T-helper 17 cell (primary cell): ENCODE measurements at regions not wholly inside any gene's neighbourhood (a gene's known extent, or its start where the extent isn't known, plus 50 kb on each side); places are given as distances from the start of the nearest gene placed in this dataset.

Source experiments
- ATAC-seq: fragments of 150-1000 bp; cut with Tn5 transposase; 2 replicates; pipeline ENCODE4 v1.10.0; 2021; ENCODE audit warnings: mild to moderate bottlenecking, moderate library complexity
- DNase-seq, 3 donors: peaks; one replicate each; pipeline versions ENCODE4 v3.0.0 to v3.0.0-alpha.2; 2020 to 2021
- H3K9me3 ChIP-seq: one replicate; pipeline ENCODE4 v1.7.0; 2013; ENCODE audit warnings: low read length, mild to moderate bottlenecking; ENCODE audit not compliant: control insufficient read depth, poor library complexity, severe bottlenecking
- H3K27ac Mint-ChIP-seq: one replicate; pipeline ENCODE4 v1.8.0; 2022; ENCODE audit warnings: mild to moderate bottlenecking, moderate library complexity, mixed read lengths
- H3K27me3 Mint-ChIP-seq: one replicate; pipeline ENCODE4 v1.8.0; 2022; ENCODE audit warnings: mixed read lengths
- H3K36me3 Mint-ChIP-seq: one replicate; pipeline ENCODE4 v1.8.0; 2022; ENCODE audit warnings: low read depth, mixed read lengths
- H3K4me1 Mint-ChIP-seq: one replicate; pipeline ENCODE4 v1.8.0; 2022; ENCODE audit warnings: mild to moderate bottlenecking, mixed read lengths
- H3K4me3 Mint-ChIP-seq: one replicate; pipeline ENCODE4 v1.8.0; 2022; ENCODE audit warnings: mild to moderate bottlenecking, moderate library complexity, mixed read lengths

DNA sequence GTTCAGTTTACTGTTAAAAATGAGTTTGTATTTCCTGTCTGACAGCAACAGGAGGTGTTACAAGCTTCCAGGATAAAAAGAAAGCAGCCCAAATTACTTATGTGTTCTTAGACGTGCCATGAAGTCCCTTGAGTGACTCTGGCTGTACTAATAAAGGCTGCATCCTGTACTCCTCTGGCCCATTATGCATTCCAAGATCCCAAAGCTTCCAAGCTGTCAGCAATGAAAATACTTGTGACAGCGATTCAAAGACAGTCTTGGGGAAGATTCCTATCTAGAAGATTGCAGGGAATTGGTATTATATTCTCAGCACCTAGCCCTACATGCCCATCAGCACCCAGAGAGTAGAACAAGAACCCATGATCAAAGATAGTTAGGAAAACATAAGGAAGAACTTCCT lies 281.6 kb upstream of the TRPC7 start:
- no peak for DNase-seq
- Mint-ChIP-seq H3K4me1 (no peaks in the 10 kb centered on the region), H3K36me3 (no peaks in the 10 kb centered on the region), H3K4me3 (no peak overlapping the region), H3K27me3 (no peaks in the 10 kb centered on the region), H3K27ac (no peak overlapping the region)
- ATAC-seq = no peak
- no peaks in the 10 kb centered on the region for H3K9me3 ChIP-seq

DNA sequence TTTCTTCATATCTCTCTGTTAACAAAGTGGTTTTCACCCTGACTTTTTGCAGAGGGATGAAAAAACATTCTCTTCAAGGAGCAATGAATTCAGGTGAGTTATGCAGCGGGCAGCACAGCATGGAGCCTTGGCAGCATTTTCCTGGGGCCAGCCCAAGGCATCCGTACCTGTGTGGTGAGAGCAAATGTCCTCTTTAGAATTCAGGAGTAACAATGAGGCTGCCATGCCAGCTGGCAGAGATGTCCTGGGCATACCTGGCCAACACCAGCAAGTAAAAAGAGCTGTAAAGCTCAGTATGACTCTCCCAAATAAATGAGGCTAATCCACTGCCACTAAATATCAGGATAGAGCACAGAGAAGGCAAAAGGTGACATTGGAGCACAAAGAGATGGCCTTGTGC lies 277.6 kb upstream of the TRPC7 start:
- H3K9me3 ChIP-seq = no peaks in the 10 kb centered on the region
- DNase-seq = no peak
- H3K36me3 Mint-ChIP-seq = no peaks in the 10 kb centered on the region
- no peaks in the 10 kb centered on the region for H3K27me3 Mint-ChIP-seq
- ATAC-seq = no peak
- no peak overlapping the region for H3K27ac Mint-ChIP-seq
- H3K4me3 Mint-ChIP-seq = no peak overlapping the region
- H3K4me1 Mint-ChIP-seq = no peaks in the 10 kb centered on the region

DNA sequence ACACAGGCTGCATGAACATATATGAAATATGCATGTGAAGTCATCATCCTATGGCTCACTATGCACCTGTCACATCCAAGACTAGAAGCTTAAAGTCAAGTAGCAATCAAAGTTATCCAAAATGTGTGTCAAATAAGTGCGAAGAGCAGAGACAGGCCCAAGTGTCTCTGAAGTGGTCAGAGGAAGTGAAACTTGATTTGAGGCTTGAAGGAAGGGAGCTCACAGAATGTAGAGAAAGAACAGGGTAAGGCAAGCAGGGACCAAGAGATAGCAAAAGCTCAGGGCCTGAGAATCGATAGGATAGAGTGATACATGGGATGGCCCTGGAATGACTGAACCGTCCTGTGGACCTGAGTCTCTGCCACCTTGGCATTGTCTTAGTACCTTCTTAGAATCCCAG lies 274.3 kb upstream of the TRPC7 start:
- ATAC-seq = no peak
- Mint-ChIP-seq H3K36me3 (no peaks in the 10 kb centered on the region), H3K27me3 (no peaks in the 10 kb centered on the region), H3K4me1 (no peaks in the 10 kb centered on the region), H3K27ac (no peak overlapping the region), H3K4me3 (no peak overlapping the region)
- H3K9me3 ChIP-seq = no peaks in the 10 kb centered on the region
- no peak for DNase-seq

DNA sequence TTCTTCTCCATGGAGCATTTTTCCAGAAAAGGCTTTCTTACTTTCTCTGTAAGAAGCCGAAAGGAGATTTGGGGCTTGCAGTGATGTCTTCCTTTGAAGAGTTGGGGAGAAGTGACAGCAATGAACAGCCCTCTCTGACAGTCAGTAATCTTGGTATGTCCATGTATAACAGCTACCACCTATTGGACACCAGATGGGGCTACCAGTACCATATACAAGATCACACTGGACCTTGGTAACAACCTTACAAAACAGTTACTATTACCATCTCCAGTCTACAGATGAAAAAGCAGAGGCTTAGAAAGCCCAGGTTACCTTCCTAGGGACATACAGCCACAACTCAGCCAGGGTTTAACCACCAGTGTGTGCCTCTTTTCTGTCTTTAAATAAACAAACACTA lies 272.7 kb upstream of the TRPC7 start:
- Mint-ChIP-seq H3K36me3 (no peaks in the 10 kb centered on the region), H3K27me3 (no peaks in the 10 kb centered on the region), H3K27ac (no peak overlapping the region), H3K4me1 (no peaks in the 10 kb centered on the region), H3K4me3 (no peak overlapping the region)
- no peaks in the 10 kb centered on the region for H3K9me3 ChIP-seq
- no peak for ATAC-seq
- DNase-seq = no peak

DNA sequence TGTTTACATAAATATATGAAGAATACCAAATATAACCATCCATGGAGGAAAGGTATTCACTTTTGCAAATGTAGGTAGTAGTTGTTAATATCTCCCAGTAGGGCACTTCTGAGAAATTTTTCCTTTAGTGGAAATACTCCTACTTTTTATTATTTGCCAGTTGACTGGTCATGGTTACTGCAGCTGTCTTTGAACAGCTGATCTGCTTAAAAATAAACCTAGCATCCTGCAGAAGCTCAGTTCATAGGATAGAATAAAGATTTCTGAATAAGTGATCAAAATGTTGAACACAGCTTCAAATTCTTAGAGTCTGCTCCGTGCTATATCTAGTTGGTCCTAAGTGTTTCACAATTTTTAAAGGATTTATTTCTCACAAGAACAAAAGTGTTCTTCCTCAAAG lies 270.7 kb upstream of the TRPC7 start:
- DNase-seq = no peak
- Mint-ChIP-seq H3K4me1 (no peaks in the 10 kb centered on the region), H3K27ac (no peak overlapping the region), H3K36me3 (no peaks in the 10 kb centered on the region), H3K4me3 (no peak overlapping the region), H3K27me3 (no peaks in the 10 kb centered on the region)
- no peaks in the 10 kb centered on the region for H3K9me3 ChIP-seq
- ATAC-seq = no peak

DNA sequence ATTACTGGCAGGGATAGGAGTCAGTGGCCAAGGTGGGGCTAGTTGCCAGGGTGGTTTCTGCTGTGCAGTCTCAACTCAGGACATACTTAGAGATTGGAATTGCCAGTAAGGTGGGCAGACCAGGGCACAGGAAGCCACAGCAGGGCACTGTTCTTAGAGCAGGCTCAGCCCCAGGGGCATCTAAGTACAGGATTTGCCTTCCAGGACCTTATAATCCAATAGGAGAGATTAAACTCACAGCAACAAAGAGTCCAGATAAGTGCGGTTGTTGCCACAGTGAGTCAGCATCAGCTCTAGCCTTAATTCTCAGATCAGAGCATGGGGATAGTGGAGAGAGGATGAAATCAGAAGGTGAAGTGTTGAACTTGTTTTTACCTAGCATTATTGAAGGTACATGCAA lies 265.8 kb upstream of the TRPC7 start:
- no peaks in the 10 kb centered on the region for H3K36me3 Mint-ChIP-seq
- DNase-seq (no peak), ATAC-seq (no peak)
- no peaks in the 10 kb centered on the region for H3K9me3 ChIP-seq
- no peak overlapping the region for H3K27ac Mint-ChIP-seq
- no peaks in the 10 kb centered on the region for H3K4me1 Mint-ChIP-seq
- no peak overlapping the region for H3K4me3 Mint-ChIP-seq
- no peaks in the 10 kb centered on the region for H3K27me3 Mint-ChIP-seq

DNA sequence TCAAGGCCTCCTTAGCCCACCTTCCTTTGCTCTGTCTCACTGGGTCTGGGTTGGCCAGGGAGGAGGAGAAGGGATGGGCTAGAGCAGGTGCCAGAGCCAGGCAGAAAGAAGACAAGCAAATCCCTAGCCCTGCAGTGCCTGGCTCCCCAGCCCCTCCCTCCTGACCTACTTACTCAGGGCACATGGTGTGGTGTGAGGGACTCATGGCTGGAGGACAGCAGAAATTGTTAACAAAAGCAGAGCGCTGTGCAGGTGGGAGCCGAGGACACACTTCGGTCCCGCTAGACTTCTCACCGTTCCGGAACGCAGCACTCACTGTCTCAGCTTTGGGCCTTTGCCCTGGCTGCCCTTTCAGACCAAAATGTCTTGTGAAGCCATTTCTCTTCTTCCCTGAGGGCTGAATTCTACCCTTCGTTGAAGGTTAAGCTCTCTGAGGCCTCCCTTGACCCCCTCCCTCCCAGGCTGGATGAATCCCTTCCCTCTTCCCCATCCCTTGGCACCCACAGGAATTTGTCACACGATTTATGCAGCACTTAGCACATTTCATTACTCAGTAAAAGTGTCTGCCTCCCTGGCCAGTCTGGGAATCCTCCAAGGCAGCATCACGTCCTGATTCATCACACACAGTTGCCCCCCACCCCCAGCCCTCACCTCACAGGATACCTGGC lies 263.9 kb upstream of the TRPC7 start:
- Mint-ChIP-seq H3K27ac (no peak overlapping the region), H3K36me3 (no peaks in the 10 kb centered on the region), H3K4me1 (no peaks in the 10 kb centered on the region), H3K4me3 (no peak overlapping the region), H3K27me3 (no peaks in the 10 kb centered on the region)
- DNase-seq (no peak), ATAC-seq (no peak)
- H3K9me3 ChIP-seq = no peaks in the 10 kb centered on the region

DNA sequence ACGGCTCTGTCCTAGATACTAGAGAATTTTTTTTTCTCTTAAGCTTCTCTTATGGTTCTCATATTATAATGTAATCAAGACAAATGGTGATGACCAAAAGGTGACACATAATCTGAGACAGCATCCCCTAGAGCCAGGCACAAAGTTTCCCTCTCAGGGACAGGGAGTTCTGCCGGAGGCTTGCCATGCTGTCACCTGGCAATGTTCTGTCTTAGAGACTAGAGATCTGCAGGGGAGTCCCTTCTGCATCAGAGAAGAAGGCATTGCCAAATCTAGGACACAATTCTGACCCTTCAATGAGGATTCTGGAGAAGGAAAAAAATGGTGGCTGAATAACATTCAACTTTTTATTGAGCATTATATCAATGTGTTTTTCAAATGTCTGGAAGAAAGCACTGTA lies 261.2 kb upstream of the TRPC7 start:
- DNase-seq = no peak
- Mint-ChIP-seq H3K4me3 (no peak overlapping the region), H3K27me3 (no peaks in the 10 kb centered on the region), H3K4me1 (no peaks in the 10 kb centered on the region), H3K27ac (no peak overlapping the region), H3K36me3 (no peaks in the 10 kb centered on the region)
- ATAC-seq = no peak
- H3K9me3 ChIP-seq = no peaks in the 10 kb centered on the region

DNA sequence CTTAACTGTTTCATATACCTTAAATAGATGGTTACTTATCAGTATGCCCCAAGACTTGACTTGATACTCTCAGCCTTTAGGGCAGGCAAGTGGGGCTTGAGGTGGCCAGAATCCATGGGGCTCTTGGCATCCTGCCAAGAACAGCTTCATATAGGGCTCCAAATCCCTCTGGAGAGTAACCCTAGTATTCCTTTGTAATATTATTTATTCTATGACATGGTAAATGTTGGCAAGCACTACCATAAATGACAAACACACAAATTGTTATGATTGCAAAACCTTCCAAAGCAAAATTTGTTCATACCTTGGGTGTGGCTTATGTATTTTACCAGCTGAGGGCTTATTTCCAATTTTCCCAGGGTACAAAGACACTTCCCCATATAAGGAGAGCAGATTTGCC lies 257.4 kb upstream of the TRPC7 start:
- H3K4me3 Mint-ChIP-seq = no peak overlapping the region
- no peak overlapping the region for H3K27ac Mint-ChIP-seq
- H3K4me1 Mint-ChIP-seq = no peaks in the 10 kb centered on the region
- no peaks in the 10 kb centered on the region for H3K27me3 Mint-ChIP-seq
- no peaks in the 10 kb centered on the region for H3K9me3 ChIP-seq
- DNase-seq (no peak), ATAC-seq (no peak)
- no peaks in the 10 kb centered on the region for H3K36me3 Mint-ChIP-seq

DNA sequence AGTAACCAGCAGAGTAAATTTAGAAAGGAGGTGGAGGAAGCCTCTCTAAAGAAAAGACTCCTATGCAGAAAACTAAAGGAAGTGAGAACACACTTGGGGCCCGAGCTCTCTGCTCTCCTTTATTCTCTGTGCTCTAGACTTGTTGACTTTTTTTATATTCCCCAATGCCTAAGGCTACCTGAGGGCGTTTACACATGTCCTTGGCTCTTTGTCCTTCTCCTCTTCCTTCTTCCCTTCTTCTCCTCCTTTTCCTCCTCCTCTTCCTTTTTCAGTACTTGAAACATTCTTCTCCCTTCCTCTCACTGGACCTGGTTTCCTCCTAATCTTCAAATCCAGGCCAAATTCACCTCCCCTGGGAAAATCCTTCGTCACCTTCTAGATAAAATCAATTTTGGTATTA lies 256.4 kb upstream of the TRPC7 start:
- no peaks in the 10 kb centered on the region for H3K27me3 Mint-ChIP-seq
- no peak overlapping the region for H3K4me3 Mint-ChIP-seq
- no peak for ATAC-seq
- H3K36me3 Mint-ChIP-seq = no peaks in the 10 kb centered on the region
- no peak overlapping the region for H3K27ac Mint-ChIP-seq
- H3K4me1 Mint-ChIP-seq = no peaks in the 10 kb centered on the region
- no peaks in the 10 kb centered on the region for H3K9me3 ChIP-seq
- no peak for DNase-seq

DNA sequence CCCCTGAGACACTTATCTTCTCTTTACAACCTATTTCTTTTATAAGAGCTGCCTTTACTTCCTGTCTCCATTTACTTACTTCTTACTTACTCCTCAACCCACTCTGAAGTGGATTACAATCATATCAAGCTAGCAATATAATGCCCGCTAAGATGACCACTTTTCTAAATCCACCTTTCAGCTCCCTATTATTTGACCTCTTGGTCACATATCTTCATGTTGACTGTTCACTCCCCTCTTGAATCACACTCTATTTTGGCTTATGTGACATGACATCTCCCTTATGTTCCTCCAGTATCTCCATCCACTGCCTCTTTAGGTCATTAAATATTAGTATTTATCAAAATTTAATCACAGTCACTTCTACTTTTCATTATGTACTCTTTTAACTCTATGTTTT lies 255.3 kb upstream of the TRPC7 start:
- no peaks in the 10 kb centered on the region for H3K27me3 Mint-ChIP-seq
- DNase-seq (no peak), ATAC-seq (no peak)
- no peak overlapping the region for H3K4me3 Mint-ChIP-seq
- H3K27ac Mint-ChIP-seq = no peak overlapping the region
- no peaks in the 10 kb centered on the region for H3K36me3 Mint-ChIP-seq
- no peaks in the 10 kb centered on the region for H3K4me1 Mint-ChIP-seq
- H3K9me3 ChIP-seq = no peaks in the 10 kb centered on the region

DNA sequence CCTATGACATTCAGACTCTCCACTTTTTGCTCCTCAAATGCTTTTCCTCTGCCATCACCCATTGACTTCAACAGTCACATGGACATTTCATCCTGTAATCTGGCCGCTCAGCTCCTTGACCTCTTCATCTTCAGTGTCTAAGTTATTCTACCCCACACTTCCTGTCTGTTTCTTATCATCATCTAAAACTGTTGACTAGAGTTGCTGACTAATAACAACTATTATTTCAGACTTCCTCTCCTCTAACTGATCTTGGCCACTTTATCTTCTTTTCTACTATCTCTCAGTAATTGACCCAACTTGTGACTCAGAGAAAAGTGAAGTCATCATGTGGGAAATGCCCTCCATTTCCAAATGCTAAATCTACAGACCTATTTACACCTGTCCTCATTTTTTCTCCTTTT lies 254.7 kb upstream of the TRPC7 start:
- H3K9me3 ChIP-seq = no peaks in the 10 kb centered on the region
- no peak overlapping the region for H3K27ac Mint-ChIP-seq
- no peaks in the 10 kb centered on the region for H3K27me3 Mint-ChIP-seq
- DNase-seq (no peak), ATAC-seq (no peak)
- no peak overlapping the region for H3K4me3 Mint-ChIP-seq
- H3K36me3 Mint-ChIP-seq = no peaks in the 10 kb centered on the region
- H3K4me1 Mint-ChIP-seq = no peaks in the 10 kb centered on the region

DNA sequence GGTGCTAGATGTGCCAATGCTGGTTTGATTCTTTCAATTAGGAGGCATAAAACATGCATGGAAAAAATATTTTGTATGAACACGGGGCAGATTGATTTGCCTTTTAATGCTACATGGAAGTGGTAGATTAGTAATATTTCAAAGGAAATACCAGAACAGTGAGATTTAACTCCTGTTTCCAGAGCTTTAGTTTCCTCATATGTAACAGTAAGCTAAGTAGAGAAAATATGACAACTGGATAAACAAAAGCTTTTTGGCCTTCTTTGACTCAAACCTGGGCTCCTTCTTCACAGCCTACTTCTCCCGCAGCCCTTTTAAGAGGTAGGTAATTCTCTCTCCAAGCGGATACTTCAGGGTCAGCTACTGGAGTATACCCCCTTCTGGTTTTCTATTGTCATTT lies 254.2 kb upstream of the TRPC7 start:
- Mint-ChIP-seq H3K27me3 (no peaks in the 10 kb centered on the region), H3K4me1 (no peaks in the 10 kb centered on the region), H3K36me3 (no peaks in the 10 kb centered on the region), H3K27ac (no peak overlapping the region), H3K4me3 (no peak overlapping the region)
- H3K9me3 ChIP-seq = no peaks in the 10 kb centered on the region
- ATAC-seq (no peak), DNase-seq (no peak)

DNA sequence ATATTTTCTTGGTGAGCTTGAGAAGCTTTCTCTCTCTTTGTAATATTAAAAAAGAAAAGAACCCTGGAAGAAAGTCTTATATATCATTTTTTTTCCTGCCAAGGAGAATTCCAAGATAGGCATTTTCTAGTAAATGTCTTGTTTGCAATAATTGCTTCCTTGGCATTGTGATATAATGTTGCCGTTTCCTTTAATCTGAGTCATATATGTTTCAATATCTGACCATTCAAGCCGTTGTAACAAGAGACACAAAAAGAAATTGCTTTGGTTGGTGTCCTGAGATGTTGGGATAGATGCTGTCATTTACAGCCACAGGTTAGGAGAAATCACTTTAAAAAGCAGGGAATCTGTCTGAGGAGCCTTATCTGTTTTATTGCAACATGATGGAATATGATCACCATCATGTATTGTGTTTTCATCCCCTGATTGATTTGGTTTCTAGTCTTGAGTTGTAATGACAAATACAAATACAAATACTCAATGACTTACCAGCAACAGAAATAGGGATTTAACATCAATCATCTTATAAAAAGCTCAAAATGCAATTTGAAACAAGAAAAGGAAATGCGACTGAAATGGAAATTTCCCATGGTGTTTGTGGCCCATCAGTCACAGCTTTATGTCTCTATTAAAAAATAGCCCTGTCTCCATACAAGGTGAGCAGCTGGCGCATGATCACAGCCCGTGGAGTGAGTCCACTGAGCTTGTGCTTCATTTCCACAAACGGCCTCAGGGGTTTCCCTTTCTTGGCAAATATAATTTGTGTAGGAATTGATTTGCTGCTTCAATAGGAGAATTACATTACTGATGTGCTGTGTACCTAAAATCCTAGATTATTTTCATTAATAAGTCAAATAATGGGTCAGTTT lies 250.1 kb upstream of the TRPC7 start:
- H3K4me3 Mint-ChIP-seq = no peak overlapping the region
- H3K4me1 Mint-ChIP-seq = no peaks in the 10 kb centered on the region
- H3K36me3 Mint-ChIP-seq = no peaks in the 10 kb centered on the region
- no peaks in the 10 kb centered on the region for H3K9me3 ChIP-seq
- no peak overlapping the region for H3K27ac Mint-ChIP-seq
- no peaks in the 10 kb centered on the region for H3K27me3 Mint-ChIP-seq
- DNase-seq (no peak), ATAC-seq (no peak)
